Uterus (tissue), 2 donors: ENCODE measurements at regions not wholly inside any gene's neighbourhood (a gene's known extent, or its start where the extent isn't known, plus 50 kb on each side); places are given as distances from the start of the nearest gene placed in this dataset.

Experiments
- POLR2A ChIP-seq, 2 donors: fragments of 450-650 bp; IDR thresholded peaks; one replicate each; pipeline ENCODE4 v1.6.1; 2016; ENCODE audit warnings: antibody characterized with exemption in 2 of 2, mild to moderate bottlenecking in 1 of 2, moderate library complexity in 1 of 2
- TF ChIP-seq, protein P1 (sequence below), 4 experiments: fragments of 200-600 bp in 2 of 4; fragments of 450-650 bp in 2 of 4; sonication (generic) in 2 of 4; IDR thresholded peaks; one replicate each; pipeline ENCODE4 v1.5.1; 2016 to 2019; ENCODE audit warnings: antibody characterized with exemption in 4 of 4, mild to moderate bottlenecking in 2 of 4, moderate library complexity in 1 of 4

DNA sequence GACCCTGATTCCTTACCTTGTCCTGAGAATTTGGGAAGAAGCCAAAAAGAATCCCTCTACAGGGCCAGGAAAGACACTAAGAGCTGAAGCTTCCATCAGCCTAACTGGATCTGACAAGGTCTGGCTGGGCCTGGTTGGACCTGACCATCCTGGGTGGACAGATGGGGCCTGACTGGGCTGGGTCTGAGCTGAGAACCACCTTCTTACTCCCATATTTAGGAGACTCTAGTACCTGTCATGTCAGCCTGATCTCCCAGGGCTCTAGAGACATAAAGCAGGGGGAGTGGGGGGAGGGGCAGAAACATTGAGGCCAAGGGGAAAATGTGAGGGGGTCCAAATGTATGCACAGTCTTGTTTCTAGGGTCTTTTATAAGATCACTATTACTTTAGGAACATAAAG, 129.9 kb downstream of the BUD13 start:
- no peak for TF ChIP-seq POLR2A (IDR thresholded peaks at IDR 0.05)
- TF ChIP-seq, protein P1, sequence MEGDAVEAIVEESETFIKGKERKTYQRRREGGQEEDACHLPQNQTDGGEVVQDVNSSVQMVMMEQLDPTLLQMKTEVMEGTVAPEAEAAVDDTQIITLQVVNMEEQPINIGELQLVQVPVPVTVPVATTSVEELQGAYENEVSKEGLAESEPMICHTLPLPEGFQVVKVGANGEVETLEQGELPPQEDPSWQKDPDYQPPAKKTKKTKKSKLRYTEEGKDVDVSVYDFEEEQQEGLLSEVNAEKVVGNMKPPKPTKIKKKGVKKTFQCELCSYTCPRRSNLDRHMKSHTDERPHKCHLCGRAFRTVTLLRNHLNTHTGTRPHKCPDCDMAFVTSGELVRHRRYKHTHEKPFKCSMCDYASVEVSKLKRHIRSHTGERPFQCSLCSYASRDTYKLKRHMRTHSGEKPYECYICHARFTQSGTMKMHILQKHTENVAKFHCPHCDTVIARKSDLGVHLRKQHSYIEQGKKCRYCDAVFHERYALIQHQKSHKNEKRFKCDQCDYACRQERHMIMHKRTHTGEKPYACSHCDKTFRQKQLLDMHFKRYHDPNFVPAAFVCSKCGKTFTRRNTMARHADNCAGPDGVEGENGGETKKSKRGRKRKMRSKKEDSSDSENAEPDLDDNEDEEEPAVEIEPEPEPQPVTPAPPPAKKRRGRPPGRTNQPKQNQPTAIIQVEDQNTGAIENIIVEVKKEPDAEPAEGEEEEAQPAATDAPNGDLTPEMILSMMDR (IDR thresholded peaks at IDR 0.05): no peak
